ENCODE measurements at regions not wholly inside any gene's neighbourhood (a gene's known extent, or its start where the extent isn't known, plus 50 kb on each side); places are given as distances from the start of the nearest gene placed in this dataset.

GRCh38 chr10:130742941-130743675, 568.4 kb downstream of the TCERG1L start:
- TF ChIP-seq CTCF (conservative IDR thresholded peaks at IDR 0.05), result no peak
- Histone ChIP-seq H3K4ac (ENCODE audit: low read depth, low read length) (no peak overlapping the region), H2BK5ac (ENCODE audit: insufficient read length, low read length) (no peak overlapping the region), H2BK12ac (ENCODE audit: insufficient read length, low read depth, low read length) (no peak overlapping the region), H2AFZ (ENCODE audit: low read length) (no peak overlapping the region), H3K9ac (ENCODE audit: extremely low read depth, insufficient read length, low read length) (no peak overlapping the region), H3K4me1 (ENCODE audit: insufficient read depth, low read length) (peaks cover 7% of the 10 kb centered on the region; the same call in 1 of the 2 replicates), H3K79me1 (ENCODE audit: insufficient read depth, low read depth, low read length, poor library complexity, severe bottlenecking) (no peaks in the 10 kb centered on the region), H3K79me2 (ENCODE audit: insufficient read depth, low read length) (no peaks in the 10 kb centered on the region), H3K18ac (ENCODE audit: insufficient read length, low read depth, low read length) (no peak overlapping the region), H3K4me2 (ENCODE audit: insufficient read depth, insufficient read length, low read length) (no peak overlapping the region), H3K23me2 (ENCODE audit: insufficient read length, low read depth, low read length, poor library complexity, severe bottlenecking) (no peaks in the 10 kb centered on the region), H3K23ac (ENCODE audit: insufficient read length, low read depth, low read length) (no peak overlapping the region), H3K56ac (ENCODE audit: insufficient read length, low read depth, low read length) (no peak overlapping the region), H3T11ph (ENCODE audit: low read length) (no peak overlapping the region), H4K8ac (replicated peaks; ENCODE audit: insufficient read length, low read depth, low read length) (no peak overlapping the region), H2AK5ac (ENCODE audit: insufficient read length, low read length) (no peak overlapping the region), H3K9me3 (ENCODE audit: control insufficient read depth, low read depth, low read length) (no peaks in the 10 kb centered on the region), H3K27ac (ENCODE audit: insufficient read length, low read depth, low read length) (no peak overlapping the region), H2BK120ac (ENCODE audit: low read depth, low read length, poor library complexity, severe bottlenecking) (no peak overlapping the region), H3K14ac (ENCODE audit: insufficient read depth, low read length) (no peak overlapping the region), H4K20me1 (ENCODE audit: control insufficient read depth, insufficient read depth, insufficient read length) (no peaks in the 10 kb centered on the region), H4K5ac (ENCODE audit: insufficient read length, low read depth, low read length) (no peak overlapping the region), H2BK20ac (ENCODE audit: low read depth, low read length, poor library complexity, severe bottlenecking) (no peak overlapping the region), H2BK15ac (ENCODE audit: low read depth, low read length) (no peak overlapping the region), H3K27me3 (ENCODE audit: insufficient read depth, low read length) (no peaks in the 10 kb centered on the region), H4K91ac (ENCODE audit: insufficient read length, low read depth, low read length) (no peak overlapping the region)
- Mint-ChIP-seq H3K4me3 (no peak overlapping the region), H3K9me3 (no peaks in the 10 kb centered on the region; a peak in 1 of 5 replicates), H3K27ac (no peak overlapping the region; a peak in 1 of 7 replicates), H3K36me3 (ENCODE audit: insufficient read depth in 1 of 3, low read depth in 3 of 3) (no peaks in the 10 kb centered on the region), H3K4me1 (peaks cover 32 to 54% of the 10 kb centered on the region in 2 experiments), H3K27me3 (ENCODE audit: low read depth) (peaks cover 5% of the 10 kb centered on the region)
- peak; percentile 90 for DNase-seq
- WGBS (ENCODE audit: extremely low coverage, insufficient read length, low lambda C conversion rate), result no CpG with 5 or more reads among the region's 16 CpGs

Data from H9 (cell line).